Amygdala (tissue), 56 donors: ENCODE measurements at regions not wholly inside any gene's neighbourhood (a gene's known extent, or its start where the extent isn't known, plus 50 kb on each side); places are given as distances from the start of the nearest gene placed in this dataset.

Experiments
- DNase-seq, 56 donors: peaks; one replicate each; lab custom pipeline; 2025; lab: John Stamatoyannopoulos, UW

GRCh38 chr10:88161070-88161469, 297.6 kb downstream of the PTEN start:
- DNase-seq: no peak

- no peak for DNase-seq
These were observed 298.3 kb downstream of the PTEN start for GRCh38 chr10:88161756-88162155.

- DNase-seq: no peak
These were observed 299.4 kb downstream of the PTEN start for GRCh38 chr10:88162852-88163251.

GRCh38 chr10:88163572-88163971, 300.1 kb downstream of the PTEN start:
- no peak for DNase-seq

- no peak for DNase-seq
These were observed 301.0 kb downstream of the PTEN start for GRCh38 chr10:88164471-88164870.

- no peak for DNase-seq
These were observed 302.4 kb downstream of the PTEN start for GRCh38 chr10:88165849-88166271.

- DNase-seq: no peak
These were observed 305.0 kb downstream of the PTEN start for GRCh38 chr10:88168171-88169036.

- no peak for DNase-seq
These were observed 305.6 kb downstream of the PTEN start for GRCh38 chr10:88169037-88169319.

- no peak for DNase-seq
These were observed 307.2 kb downstream of the PTEN start for GRCh38 chr10:88170628-88171027.

GRCh38 chr10:88172159-88172558, 308.7 kb downstream of the PTEN start:
- DNase-seq: no peak

GRCh38 chr10:88174391-88174790, 311.0 kb downstream of the PTEN start:
- DNase-seq: no peak

GRCh38 chr10:88178758-88179157, 315.3 kb downstream of the PTEN start:
- DNase-seq: no peak

- no peak for DNase-seq
These were observed 316.4 kb downstream of the PTEN start for GRCh38 chr10:88179831-88180230.

- no peak for DNase-seq
These were observed 318.6 kb downstream of the PTEN start for GRCh38 chr10:88181902-88182600.

GRCh38 chr10:88182601-88182930, 319.1 kb downstream of the PTEN start:
- DNase-seq: no peak

- DNase-seq: no peak
These were observed 321.3 kb downstream of the PTEN start for GRCh38 chr10:88184543-88185297.

GRCh38 chr10:88185830-88186229, 322.4 kb downstream of the PTEN start:
- no peak for DNase-seq

- no peak for DNase-seq
These were observed 322.9 kb downstream of the PTEN start for GRCh38 chr10:88186335-88186734.

- DNase-seq: no peak
These were observed 324.0 kb downstream of the PTEN start for GRCh38 chr10:88187472-88187871.

- no peak for DNase-seq
These were observed 326.7 kb downstream of the PTEN start for GRCh38 chr10:88190123-88190522.

GRCh38 chr10:88190540-88191235, 327.3 kb downstream of the PTEN start:
- DNase-seq: peak in 1 of 56 donors; percentile 0
